Prostate gland (tissue), 2 donors: ENCODE measurements at regions not wholly inside any gene's neighbourhood (a gene's known extent, or its start where the extent isn't known, plus 50 kb on each side); places are given as distances from the start of the nearest gene placed in this dataset.

Source experiments
- DNase-seq: peaks from one replicate; pipeline ENCODE4 v3.0.0-alpha.2; 2019; ENCODE audit warnings: low spot score
- H3K27ac ChIP-seq, 2 donors: fragments of 200-600 bp; sonication (generic); 2 replicates each; pipeline ENCODE4 v1.5.1; 2017 to 2019
- H3K27me3 ChIP-seq: fragments of 200-600 bp; sonication (generic); replicated peaks from 2 replicates; pipeline ENCODE4 v1.5.1; 2019; ENCODE audit not compliant: insufficient read depth
- H3K36me3 ChIP-seq, 2 donors: fragments of 200-600 bp; sonication (generic); 1 replicate in 1 of 2; 2 replicates in 1 of 2; pipeline versions ENCODE4 v1.5.1 to v1.8.1; 2017 to 2019
- H3K4me1 ChIP-seq: fragments of 200-600 bp; sonication (generic); replicated peaks from 2 replicates; pipeline ENCODE4 v1.5.1; 2019
- H3K4me3 ChIP-seq, 2 donors: fragments of 200-600 bp; sonication (generic); 2 replicates each; pipeline ENCODE4 v1.5.1; 2017 to 2019
- H3K9me3 ChIP-seq: fragments of 200-600 bp; sonication (generic); 2 replicates; pipeline ENCODE4 v1.5.1; 2017
- CTCF ChIP-seq, 4 experiments: fragments of 200-600 bp in 2 of 4; fragments of 450-650 bp in 2 of 4; sonication (generic) in 2 of 4; IDR thresholded peaks; 1 replicate in 3 of 4; 2 replicates in 1 of 4; pipeline ENCODE4 v1.5.1; 2016 to 2019; ENCODE audit warnings: antibody characterized with exemption in 4 of 4, mild to moderate bottlenecking in 2 of 4, moderate library complexity in 2 of 4
- POLR2A ChIP-seq: fragments of 450-650 bp; IDR thresholded peaks from one replicate; pipeline ENCODE4 v1.6.1; 2016; ENCODE audit warnings: antibody characterized with exemption, mild to moderate bottlenecking
- POLR2AphosphoS5 ChIP-seq: sonication (generic); formaldehyde crosslinking; IDR thresholded peaks from one replicate; pipeline ENCODE4 v1.6.1; 2017; ENCODE audit warnings: antibody characterized with exemption
- whole genome bisulfite sequencing: methylation state at CpG from one replicate; pipeline ENCODE4 v1.1.5; 2018; 5-methylcytosine and 5-hydroxymethylcytosine counted together
- intact Hi-C: fragments of 100-400 bp; cut with DNase I; formaldehyde crosslinking; loops from one replicate; pipeline ENCODE4 v1.14.2; 2022

- H3K27ac ChIP-seq, result no peak overlapping the region
Measured at GRCh38 chr1:189983166-189983890, 494.3 kb downstream of the BRINP3 start.

GRCh38 chr1:189986516-189986915 is 491.1 kb downstream of the BRINP3 start:
- H3K27me3 ChIP-seq, result no peaks in the 10 kb centered on the region
- H3K27ac ChIP-seq, result no peak overlapping the region
- TF ChIP-seq POLR2A, result no peak
- TF ChIP-seq CTCF (IDR thresholded peaks at IDR 0.05), result no peak
- TF ChIP-seq POLR2AphosphoS5, result no peak
- no peaks in the 10 kb centered on the region for H3K36me3 ChIP-seq
- H3K4me3 ChIP-seq, result no peak overlapping the region
- intact Hi-C loops, result no loop called here
- H3K4me1 ChIP-seq, result no peaks in the 10 kb centered on the region
- no peaks in the 10 kb centered on the region for H3K9me3 ChIP-seq
- no peak for DNase-seq

More at GRCh38 chr1:189983166-189983890, 494.3 kb downstream of the BRINP3 start:
- intact Hi-C loops, result no loop called here
- no peak overlapping the region for H3K4me3 ChIP-seq
- no peaks in the 10 kb centered on the region for H3K4me1 ChIP-seq
- H3K9me3 ChIP-seq, result no peaks in the 10 kb centered on the region
- no peak for DNase-seq
- TF ChIP-seq POLR2AphosphoS5 (no peak), POLR2A (no peak), CTCF (IDR thresholded peaks at IDR 0.05) (no peak)
- H3K27me3 ChIP-seq, result no peaks in the 10 kb centered on the region
- no peaks in the 10 kb centered on the region for H3K36me3 ChIP-seq
- WGBS, result 30% methylated on average over 3 of the region's 3 CpGs

GRCh38 chr1:189987509-189987908 is 490.2 kb downstream of the BRINP3 start:
- Histone ChIP-seq H3K27ac (no peak overlapping the region), H3K27me3 (no peaks in the 10 kb centered on the region), H3K36me3 (no peaks in the 10 kb centered on the region), H3K4me3 (no peak overlapping the region), H3K9me3 (no peaks in the 10 kb centered on the region), H3K4me1 (no peaks in the 10 kb centered on the region)
- WGBS, result 82% methylated on average over 2 of the region's 2 CpGs
- intact Hi-C loops, result no loop called here
- TF ChIP-seq POLR2AphosphoS5 (no peak), CTCF (IDR thresholded peaks at IDR 0.05) (no peak), POLR2A (no peak)
- DNase-seq, result no peak

- no peaks in the 10 kb centered on the region for H3K27me3 ChIP-seq
- WGBS, result 94% methylated on average over 12 of the region's 12 CpGs
- no peak for DNase-seq
Measured at GRCh38 chr1:189992856-189993255, 484.8 kb downstream of the BRINP3 start.

More at GRCh38 chr1:189992856-189993255, 484.8 kb downstream of the BRINP3 start:
- no peak overlapping the region for H3K4me3 ChIP-seq
- no peaks in the 10 kb centered on the region for H3K4me1 ChIP-seq
- no peak overlapping the region for H3K27ac ChIP-seq
- no peaks in the 10 kb centered on the region for H3K36me3 ChIP-seq
- intact Hi-C loops, result no loop called here
- no peaks in the 10 kb centered on the region for H3K9me3 ChIP-seq
- no peak for TF ChIP-seq POLR2AphosphoS5
- no peak for TF ChIP-seq CTCF (IDR thresholded peaks at IDR 0.05)
- TF ChIP-seq POLR2A, result no peak
